HG02759 (cell line): ENCODE measurements at regions not wholly inside any gene's neighbourhood (a gene's known extent, or its start where the extent isn't known, plus 50 kb on each side); places are given as distances from the start of the nearest gene placed in this dataset.
"Not testable (repeated sequence)": the region's sequence is repeated elsewhere in the genome, so short reads cannot be mapped to it uniquely, and the experiment has no call there.

ENCODE experiments used
- ATAC-seq: cut with Tn5 transposase; IDR thresholded peaks from one replicate; pipeline ENCODE4 v1.9.1; 2021; ENCODE audit warnings: mild to moderate bottlenecking, moderate library complexity; ENCODE audit not compliant: unreplicated experiment

- ATAC-seq: not testable (repeated sequence)
These were observed 679.7 kb downstream of the METTL15 start for GRCh38 chr11:28787897-28788296.

- ATAC-seq: no peak
These were observed 668.9 kb downstream of the METTL15 start for GRCh38 chr11:28777126-28777525.

- no peak for ATAC-seq
These were observed 665.4 kb downstream of the METTL15 start for GRCh38 chr11:28773606-28774005.

GRCh38 chr11:28770806-28771205, 662.6 kb downstream of the METTL15 start:
- no peak for ATAC-seq

- no peak for ATAC-seq
These were observed 659.4 kb downstream of the METTL15 start for GRCh38 chr11:28767574-28767973.

- no peak for ATAC-seq
These were observed 655.7 kb downstream of the METTL15 start for GRCh38 chr11:28763876-28764275.

- ATAC-seq: no peak
These were observed 655.0 kb downstream of the METTL15 start for GRCh38 chr11:28763151-28763550.

- ATAC-seq: no peak
These were observed 652.6 kb downstream of the METTL15 start for GRCh38 chr11:28760676-28761390.

- ATAC-seq: no peak
These were observed 651.1 kb downstream of the METTL15 start for GRCh38 chr11:28759311-28759710.

GRCh38 chr11:28757725-28758515, 649.7 kb downstream of the METTL15 start:
- ATAC-seq: no peak

- ATAC-seq: no peak
These were observed 648.8 kb downstream of the METTL15 start for GRCh38 chr11:28756977-28757376.

GRCh38 chr11:28743061-28743550, 634.9 kb downstream of the METTL15 start:
- no peak for ATAC-seq

- ATAC-seq: no peak
These were observed 631.5 kb downstream of the METTL15 start for GRCh38 chr11:28739489-28740280.

- ATAC-seq: no peak
These were observed 630.4 kb downstream of the METTL15 start for GRCh38 chr11:28738549-28738948.

GRCh38 chr11:28736256-28736655, 628.1 kb downstream of the METTL15 start:
- no peak for ATAC-seq

- ATAC-seq: no peak
These were observed 627.3 kb downstream of the METTL15 start for GRCh38 chr11:28735511-28735910.

GRCh38 chr11:28730889-28731288, 622.7 kb downstream of the METTL15 start:
- ATAC-seq: no peak

- no peak for ATAC-seq
These were observed 622.1 kb downstream of the METTL15 start for GRCh38 chr11:28730336-28730735.

- no peak for ATAC-seq
These were observed 621.2 kb downstream of the METTL15 start for GRCh38 chr11:28729339-28729738.

GRCh38 chr11:28728666-28729065, 620.5 kb downstream of the METTL15 start:
- no peak for ATAC-seq

- no peak for ATAC-seq
These were observed 619.1 kb downstream of the METTL15 start for GRCh38 chr11:28727254-28727653.
